ENCODE measurements at regions not wholly inside any gene's neighbourhood (a gene's known extent, or its start where the extent isn't known, plus 50 kb on each side); places are given as distances from the start of the nearest gene placed in this dataset.
"Not testable (repeated sequence)": the region's sequence is repeated elsewhere in the genome, so short reads cannot be mapped to it uniquely, and the experiment has no call there.

DNA sequence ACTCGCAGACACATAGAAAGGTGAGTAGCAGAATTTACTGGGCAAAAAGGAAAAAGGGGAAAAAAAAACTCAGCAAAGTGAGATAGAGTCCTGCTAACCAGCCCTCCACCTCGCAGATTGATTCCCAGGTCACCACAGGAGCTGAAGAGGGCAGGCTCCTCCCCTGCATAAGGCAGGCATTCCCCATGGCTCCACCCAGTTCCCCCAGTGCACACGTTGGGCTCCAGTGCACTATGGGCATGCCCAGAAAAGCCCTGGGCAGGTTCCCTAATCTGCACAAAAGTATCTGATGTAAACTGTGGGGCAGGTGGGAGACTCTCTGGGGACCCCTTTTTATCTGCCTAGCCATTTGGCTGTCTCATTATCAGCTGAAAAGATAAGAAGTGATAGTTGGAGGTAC lies 461.2 kb upstream of the TMEFF2 start:
- no peak for DNase-seq

DNA sequence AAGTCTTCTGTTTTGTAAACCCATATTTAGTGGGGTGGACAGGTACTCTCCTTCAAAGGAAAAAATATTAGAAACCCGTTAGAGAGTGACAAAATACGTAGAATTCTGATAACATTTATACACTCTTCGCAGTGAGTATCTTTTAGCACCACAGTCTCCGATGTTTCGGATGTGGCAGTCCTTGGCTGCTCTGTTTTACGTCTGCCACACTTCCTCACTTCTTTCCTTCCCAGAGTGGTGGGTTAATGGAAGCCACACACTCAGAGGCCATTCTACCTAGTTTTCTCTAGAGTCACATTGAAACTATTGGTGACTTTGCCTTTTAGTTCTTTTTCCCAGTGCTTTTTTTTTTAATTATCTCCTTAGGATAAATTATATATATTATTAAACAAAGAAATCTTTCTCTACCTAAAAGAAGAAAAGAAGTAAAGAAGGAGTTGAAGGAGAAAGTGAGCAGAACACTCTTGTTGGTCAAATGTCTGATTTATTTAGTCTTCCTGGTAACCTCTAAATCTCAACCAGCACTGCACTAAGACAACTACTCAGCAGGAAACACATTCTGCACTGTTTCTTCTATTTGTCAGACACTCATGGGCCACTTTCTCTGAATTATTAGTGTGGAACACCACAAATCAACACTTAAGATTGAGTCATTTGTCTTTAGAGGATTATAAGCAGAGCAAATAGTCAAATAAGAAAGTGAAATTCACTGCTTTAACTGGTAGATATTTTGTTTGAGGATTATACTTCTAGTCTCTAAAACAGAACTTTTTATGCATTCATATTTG lies 451.3 kb upstream of the TMEFF2 start:
- no peak for DNase-seq

DNA sequence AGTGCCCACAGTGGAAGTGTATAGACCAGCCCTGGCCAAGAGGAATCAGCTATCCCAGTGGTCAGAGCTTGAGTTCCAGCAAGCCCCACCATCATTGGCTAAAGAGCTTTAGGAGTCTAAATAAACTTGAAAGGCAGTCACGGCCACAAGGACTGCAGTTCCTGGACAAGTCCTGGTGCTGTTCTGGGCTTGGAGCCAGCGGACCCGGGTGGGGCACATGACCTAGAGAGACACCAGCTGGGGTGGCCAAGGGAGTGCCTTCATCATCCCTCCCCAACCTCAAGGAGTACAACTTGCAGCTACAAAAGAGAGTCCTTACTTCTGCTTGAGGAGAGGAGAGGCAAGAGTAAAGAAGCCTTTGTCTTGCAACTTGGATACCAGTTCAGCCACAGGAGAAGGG lies 439.8 kb upstream of the TMEFF2 start:
- DNase-seq = no peak

DNA sequence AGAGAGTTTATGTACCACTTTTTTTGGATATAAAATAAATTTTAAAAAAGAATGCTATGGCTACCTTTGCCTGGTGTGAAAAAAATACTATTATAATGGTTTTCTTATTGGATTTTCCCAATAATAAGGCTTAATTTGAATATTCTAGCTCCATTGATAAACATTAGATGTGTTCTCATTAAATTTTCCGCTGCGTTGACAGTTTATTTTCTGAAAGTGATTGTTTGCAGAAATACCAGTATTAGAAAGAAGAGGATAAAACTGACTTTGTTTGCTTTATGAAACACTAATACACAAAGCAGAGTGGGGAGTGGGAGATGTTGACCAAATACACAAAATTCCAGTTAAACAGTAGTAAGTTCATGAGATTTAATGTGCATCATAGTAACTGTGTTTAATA lies 433.3 kb upstream of the TMEFF2 start:
- no peak for DNase-seq

DNA sequence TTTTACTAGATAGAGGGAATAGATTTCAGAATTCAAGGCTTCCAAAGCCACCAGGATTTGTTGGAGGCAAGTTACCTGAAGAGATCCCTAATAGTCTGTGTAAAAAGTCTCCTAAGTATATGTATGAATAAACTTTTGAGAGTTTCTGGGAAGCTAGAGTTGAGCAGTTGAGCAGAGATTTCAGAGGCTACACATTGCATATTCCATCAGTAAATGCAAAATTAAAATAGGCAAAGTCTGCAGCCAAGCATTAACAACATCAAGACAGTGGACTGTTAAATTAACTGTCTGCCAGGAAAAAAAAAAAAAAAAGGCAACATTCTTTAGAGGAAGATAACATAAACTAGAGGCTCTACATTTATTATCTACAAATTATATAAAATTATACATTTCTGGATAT lies 420.4 kb upstream of the TMEFF2 start:
- no peak for DNase-seq

DNA sequence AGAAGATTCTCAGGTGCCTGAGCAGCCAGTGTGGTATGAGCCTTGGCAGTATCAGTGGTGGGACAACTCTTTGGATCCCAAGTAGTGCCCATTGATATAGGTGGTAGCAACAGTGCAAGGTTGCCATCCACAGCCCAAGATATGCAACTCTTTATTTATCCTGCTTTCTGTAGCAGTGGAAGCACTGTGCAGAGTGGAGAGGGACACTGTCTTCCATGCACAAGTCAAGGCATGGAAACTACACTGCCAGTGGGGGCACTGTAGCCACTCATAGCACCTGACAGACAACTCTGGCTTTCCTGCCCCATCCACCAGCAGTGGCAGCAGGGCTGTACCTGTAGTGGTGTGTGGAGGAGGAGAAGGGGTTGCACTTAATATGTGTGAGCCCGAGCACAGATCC lies 409.6 kb upstream of the TMEFF2 start:
- no peak for DNase-seq

DNA sequence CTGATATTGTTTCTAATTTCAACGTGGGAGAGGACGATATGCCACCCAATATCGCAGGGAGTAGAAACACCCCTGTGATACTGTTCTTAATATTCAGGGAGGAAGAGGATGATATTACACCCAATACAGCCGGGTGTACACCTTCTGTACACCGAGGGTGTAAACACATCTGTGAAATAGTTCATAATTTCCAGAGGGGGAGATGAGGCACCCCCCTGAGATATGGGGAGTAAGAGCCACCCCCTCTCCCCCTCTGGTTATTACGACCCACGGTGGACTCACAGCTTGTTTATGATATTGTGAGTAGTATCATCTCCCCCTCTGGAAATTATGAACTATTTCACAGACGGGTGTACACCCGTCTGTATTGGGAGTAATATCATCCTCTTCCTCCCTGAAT lies 403.9 kb upstream of the TMEFF2 start:
- not testable (repeated sequence) for DNase-seq

DNA sequence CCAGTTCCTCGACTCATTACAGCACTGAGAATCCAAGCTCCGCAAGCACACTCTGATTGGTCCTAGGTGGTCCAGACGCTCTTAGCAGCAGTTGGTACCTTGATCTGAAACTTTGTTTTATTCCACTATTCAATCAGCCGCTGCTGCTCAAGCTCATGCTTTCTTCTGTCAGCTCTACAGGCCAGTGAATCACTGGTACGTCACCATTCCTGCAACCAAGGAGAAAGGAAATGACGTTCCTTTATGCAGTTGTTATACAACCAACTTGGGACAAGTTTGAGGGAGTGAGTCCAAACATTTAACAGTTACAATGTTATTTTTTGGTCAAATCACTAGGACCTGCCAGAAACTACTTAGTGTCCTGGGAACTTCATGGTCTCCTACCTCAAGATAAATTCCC lies 398.8 kb upstream of the TMEFF2 start:
- DNase-seq = no peak

DNA sequence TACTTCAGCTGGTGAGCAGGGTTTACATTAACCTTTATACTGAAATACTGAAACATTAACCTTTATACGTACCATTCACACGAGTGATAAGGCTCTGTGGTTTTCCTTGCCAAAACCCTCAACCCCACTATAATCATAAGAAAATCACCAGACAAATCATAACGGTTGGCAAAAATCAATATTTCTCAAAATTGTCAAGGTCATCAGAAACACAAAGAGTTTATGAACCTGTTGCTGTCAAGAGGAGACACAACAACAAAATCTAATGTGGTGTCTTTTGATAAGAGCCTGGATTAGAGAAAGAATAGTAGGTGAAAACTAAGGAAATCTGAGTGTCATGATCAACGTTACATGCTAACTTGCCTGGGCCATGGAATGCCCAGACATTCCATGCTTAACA lies 396.9 kb upstream of the TMEFF2 start:
- no peak for DNase-seq

DNA sequence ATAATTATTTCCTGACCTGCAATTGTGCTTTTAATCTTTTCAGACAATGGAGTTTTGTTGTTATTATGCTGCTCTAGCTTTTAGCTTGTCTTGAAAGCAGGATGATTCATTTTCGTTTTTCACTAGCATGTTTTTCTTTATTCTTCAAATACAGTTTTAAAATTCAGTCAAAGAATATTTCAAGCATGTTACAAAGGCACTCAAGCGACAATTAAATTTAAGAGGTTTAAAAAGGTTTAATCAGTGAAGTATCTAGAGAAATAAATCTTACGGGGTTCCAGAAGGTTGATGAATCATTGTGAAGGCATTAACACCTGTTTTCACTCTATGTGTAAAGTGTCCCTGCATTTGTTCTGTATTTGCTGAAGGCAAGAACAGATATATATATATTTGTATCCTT lies 390.7 kb upstream of the TMEFF2 start:
- DNase-seq = no peak

DNA sequence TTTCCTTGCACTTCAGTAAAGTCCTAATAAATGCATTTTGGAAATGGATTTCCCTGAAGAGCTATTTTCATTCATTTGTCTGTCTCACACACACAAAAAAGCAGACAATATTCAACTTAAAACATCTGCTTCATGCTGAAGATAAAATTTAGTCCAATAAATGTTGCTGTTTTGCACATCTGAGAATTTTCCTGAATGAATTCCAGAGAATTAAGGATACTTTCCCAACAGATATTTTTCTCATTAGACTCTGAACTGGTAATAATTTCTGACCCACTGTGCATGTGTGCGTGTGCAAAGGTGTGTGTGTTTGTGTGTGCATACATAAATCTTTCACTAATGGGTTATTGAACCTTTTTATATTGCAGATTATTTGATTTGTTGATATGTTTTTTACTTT lies 390.2 kb upstream of the TMEFF2 start:
- no peak for DNase-seq

DNA sequence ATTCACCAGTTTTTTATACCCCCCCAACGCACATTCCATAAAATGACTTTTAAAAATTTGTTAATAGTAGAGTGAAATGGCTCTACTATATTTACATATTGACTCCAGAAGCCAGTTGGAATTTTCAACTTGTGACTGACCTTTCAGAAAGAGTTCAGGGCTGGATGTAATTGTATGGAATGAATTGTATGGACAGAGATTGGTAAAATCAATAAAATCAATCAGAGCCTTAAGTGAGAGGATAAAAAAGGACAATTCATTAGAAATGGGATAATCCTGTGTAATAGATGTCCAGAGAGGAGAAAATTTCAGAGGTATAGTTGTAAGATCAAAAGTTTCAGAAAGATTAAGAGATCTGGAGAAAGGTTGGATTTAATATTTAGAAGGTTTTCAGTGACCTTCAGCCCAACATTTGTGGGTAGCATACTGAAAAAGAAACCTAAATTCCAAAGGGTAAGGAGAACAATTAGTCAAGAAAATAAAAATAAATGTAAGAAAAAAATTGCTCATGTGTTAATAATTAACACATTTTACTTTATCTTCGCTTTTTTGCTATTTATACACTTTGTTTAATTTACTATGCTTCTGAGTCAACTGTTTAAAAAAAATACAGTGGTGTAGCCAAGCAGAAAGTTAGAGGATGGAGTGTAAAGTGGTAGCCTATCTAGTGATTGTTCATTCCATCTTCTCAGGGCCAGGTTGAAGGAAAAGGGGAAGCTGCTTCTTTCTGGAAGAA lies 385.4 kb upstream of the TMEFF2 start:
- no peak for DNase-seq

DNA sequence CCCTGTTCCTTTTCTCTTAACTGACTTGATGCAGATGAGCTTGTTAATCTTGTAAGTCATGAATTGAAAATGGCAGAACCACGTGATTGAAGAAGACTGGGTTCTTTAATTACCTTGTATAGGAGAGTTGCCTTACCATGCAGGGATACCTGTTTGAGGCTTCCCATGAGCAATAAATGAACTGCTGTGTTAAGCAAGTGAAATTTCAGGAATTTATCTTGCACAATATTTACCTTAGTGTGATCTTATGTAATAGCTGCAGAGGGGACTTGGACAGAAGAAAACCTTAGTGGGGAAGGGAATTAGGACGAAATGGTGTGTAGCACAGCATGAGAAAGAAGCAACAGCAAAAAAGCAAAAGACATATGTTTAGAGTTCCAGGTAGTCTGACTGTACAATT lies 384.0 kb upstream of the TMEFF2 start:
- no peak for DNase-seq

DNA sequence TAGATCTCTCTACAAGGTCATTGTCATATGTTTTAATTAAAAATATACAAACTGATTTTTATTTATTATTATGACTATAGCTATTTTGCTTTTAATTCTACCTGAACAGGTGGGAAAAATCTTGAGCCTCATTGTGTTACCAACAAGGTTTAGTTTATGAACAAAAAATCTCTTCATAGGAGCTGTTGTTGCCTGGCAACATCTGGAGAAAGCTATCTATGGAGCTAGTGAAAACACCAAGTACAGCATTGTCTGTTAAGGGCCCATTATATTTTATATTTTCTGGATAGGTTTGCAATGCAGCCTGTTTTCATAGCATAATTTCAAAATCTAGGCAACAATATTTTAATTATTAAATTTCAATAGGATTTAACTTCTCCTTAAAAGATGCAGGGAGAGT lies 383.0 kb upstream of the TMEFF2 start:
- no peak for DNase-seq

DNA sequence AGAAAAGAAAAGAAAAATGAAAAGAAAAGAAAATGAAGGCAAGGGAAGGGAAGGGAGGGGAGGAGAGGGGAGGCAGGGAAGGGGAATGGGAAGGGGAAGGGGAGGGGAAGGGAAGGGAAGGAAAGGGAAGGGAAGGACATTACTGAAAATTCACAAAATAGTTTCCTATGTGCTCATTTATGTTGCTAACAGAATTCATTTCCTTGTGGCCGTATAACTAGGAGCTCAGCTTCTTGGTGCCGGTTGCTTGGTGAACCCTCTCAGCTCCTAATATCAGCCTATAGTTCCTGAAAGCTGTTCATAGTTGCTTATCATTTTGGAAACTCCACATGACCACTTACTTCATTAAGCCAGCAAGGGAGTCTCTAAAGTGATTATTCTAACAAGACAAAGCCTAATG lies 379.8 kb upstream of the TMEFF2 start:
- DNase-seq = no peak

DNA sequence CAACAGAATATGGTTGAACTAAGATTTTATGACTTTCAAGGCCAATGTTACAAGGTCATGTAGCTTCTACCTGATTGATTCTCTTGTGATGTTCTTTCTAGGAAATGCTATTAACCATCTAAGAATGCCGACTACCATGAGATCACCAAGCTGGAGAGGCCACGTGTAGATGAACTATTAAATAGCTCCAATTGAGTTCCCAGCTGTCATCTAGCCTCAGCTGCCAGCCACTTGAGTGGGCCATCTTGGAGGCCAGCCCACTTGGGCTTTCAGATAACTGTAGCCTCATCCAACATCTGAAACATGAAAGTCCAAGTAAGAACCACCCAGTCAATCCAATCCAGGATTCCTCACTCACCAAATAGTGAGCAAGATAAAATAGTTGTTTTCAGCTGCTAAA lies 376.9 kb upstream of the TMEFF2 start:
- no peak for DNase-seq

DNA sequence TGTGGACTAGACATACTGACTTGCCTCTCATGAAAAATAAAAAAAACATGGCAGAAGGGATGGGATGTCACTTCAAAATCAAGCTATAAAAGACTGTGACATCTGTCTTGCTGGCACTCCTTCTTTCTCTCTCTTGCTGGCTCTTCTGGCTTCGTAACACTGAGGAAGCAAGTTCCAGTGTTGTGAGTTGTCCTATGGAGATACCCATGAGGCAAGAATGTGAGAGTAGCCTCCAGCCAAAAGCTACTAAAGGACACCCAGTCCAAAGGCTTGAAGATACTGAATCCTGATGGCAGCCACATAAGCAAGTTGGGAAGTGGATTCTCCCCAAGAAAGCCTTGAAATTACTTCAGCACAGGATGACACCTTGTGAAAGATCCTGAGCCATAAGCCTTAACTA lies 376.1 kb upstream of the TMEFF2 start:
- no peak for DNase-seq

DNA sequence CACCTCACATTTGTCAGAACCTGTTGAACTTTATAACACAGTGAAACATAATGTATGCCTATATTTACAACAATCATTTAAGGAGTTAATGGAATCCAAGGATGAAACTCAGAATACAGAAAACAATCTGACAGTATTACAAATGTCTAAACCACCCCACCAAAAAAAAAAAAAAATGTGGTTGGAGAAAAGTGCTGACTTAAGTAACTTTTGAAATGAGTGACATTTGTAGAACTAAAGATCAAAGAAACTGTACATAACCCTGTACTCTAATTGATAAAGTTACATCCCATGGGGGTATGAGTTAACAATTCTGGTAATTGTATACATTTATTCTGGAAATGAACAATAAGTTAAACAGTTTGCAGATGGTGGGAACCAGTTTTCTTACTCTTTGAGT lies 372.1 kb upstream of the TMEFF2 start:
- no peak for DNase-seq

DNA sequence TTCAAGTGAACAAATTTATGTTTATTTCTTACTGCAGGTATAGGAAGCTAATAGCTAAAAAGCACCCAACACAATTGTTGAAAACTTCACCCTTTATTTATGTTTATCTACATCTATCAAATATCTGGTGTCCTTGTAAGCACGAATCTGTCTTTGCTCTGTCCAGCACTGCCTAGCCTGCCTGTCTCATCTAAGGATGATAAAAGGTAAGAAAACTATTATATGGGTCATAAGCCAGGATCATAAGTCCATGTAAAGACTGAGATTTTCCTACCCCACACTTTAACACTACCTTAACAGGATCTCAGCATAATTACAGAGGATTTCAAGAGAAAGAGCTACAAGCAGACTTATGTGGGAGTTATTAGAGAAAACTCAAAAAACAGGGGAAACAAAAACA lies 365.6 kb upstream of the TMEFF2 start:
- DNase-seq = no peak

DNA sequence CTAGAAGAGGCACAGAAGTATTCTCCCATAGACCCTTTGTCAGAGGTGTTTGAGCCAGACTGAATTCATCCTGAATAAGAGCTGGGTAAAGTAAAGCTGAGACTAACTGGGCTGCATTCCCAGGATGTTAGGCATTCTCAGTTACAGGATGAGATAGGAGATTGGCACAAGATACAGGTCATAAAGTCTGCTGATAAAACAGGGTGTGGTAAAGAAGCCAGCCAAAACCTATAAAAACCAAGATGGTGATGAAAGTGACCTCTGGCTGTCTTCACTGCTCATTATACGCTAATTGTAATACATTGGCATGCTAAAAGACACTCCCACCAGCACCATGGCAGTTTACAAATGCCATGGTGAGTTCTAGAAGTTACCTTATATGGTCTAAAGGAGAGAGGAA lies 364.9 kb upstream of the TMEFF2 start:
- DNase-seq = no peak

DNA sequence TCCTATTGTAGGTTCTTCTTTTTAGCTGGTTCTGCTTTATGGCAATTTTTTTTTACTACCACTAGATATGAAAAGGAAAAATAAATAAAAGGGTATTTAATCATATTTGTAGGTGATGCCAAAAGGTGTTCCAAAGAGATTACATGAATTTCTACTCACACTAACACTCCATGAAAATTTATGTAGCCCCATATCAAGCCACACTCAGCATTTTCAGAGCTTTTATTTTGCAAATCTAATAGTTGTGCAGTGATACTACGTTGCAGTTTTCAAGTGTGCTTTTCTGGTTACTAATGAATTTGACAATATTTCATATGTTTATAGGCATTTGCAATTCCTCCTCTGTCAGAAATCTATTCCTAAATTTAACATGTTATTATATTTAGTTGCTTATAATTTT lies 363.9 kb upstream of the TMEFF2 start:
- no peak for DNase-seq

DNA sequence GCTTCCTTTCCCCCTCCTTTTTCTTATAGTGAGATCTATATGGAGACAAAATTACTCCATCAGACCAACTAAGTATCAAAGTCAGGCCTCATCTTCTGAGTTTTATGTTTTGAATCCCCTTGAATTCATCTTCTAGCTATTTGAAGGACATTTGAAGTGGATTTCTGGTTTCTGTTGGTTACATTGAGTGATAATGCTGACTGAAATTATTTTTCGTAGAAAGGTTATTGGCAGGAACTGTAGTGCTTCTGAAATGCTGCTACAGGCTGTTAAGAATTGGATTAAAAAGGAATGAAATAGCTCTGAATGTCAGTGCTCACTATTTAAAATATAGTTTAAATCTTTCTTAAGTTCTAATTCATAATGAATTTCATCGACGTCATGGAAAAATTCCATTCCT lies 361.0 kb upstream of the TMEFF2 start:
- no peak for DNase-seq

DNA sequence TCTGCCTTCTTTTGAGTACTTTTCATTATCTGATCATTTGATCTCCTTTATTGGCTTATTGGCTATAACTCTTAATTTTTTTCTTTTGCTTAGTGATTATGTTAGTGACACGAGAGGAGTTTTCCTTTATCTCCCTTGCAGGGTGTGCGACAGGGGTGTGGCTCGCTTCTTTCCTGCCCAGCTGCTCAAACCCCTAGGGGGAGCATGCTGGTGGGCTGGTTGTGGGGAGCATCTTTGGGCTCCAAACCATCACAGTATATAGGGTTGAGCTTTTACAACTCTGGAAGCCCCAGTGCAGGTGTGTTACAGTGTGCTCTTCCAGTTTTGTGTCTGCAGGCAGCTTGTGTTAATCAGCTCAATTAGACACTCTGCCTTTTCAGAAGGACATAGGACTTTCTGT lies 357.0 kb upstream of the TMEFF2 start:
- DNase-seq = no peak

DNA sequence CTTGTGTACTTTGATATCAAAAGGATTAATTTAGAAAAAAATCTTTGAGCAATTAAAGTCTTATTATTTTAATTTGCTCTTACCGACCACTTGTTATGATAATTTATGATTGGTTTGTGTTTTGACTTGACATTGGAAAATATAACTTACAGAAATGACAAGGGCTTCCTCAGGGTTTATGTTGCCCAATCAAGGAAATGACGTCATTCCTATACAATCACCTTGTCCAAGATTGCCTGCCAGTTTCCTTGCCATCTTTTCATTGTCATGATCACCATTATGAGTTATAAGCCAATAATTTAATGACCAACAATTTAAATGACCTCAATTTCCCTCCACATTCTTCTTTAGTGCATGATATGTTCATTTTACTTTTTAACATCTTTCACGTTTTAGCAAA lies 351.8 kb upstream of the TMEFF2 start:
- no peak for DNase-seq

DNA sequence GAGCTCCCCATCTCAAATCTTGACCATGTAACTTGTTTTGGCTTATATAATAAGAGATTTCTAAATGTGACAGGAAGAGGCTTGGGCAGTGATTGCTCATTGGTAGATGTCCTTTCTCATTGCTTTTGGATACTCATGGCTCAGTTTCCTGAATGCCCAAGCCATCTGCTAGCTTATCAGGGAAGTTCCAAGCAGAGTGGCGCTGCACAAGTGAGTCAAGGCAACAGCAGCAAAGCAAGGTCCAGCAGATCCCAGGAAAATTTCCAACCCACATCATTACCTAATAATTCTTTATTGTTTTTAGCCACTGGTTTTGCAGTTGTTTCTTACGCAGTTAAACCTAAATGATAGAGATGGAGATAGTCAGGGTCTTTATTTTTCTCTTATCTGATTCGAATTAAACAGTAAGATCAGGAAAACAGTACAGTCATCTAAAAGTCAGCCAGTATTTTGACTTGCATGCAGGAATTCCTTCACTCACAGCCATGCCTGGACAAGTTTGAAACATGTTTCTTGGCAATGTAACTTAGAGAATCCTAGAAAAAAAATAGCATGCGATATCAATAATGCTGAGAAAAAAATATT lies 349.7 kb upstream of the TMEFF2 start:
- no peak for DNase-seq
